Endothelial cell of umbilical vein (primary cell): ENCODE measurements at regions not wholly inside any gene's neighbourhood (a gene's known extent, or its start where the extent isn't known, plus 50 kb on each side); places are given as distances from the start of the nearest gene placed in this dataset.

Experiments used
- BruUV-seq: library from RNA; stranded (reverse); fragments of 400-500 nt; replicated peaks from 2 replicates; lab custom pipeline; 2021; lab: Mats Ljungman, UMichigan
- CTCF ChIA-PET: fragments of 300-600, 350-600 bp; sonication (Branson Sonifier 250); formaldehyde crosslinking; loops from one replicate; lab custom pipeline; 2021; ENCODE audit warnings: antibody characterized with exemption, inconsistent platforms; lab: Charles Lee
- POLR2A ChIA-PET: fragments of 300-600, 350-600 bp; sonication (Branson Sonifier 250); formaldehyde crosslinking; loops from one replicate; lab custom pipeline; 2021; ENCODE audit warnings: antibody characterized with exemption, inconsistent platforms; lab: Charles Lee
- DNase-seq: peaks from one replicate; pipeline ENCODE4 v3.0.0-alpha.2; 2011; ENCODE audit warnings: low read depth, low spot score
- FAIRE-seq: peaks from 2 replicates; lab custom pipeline; 2011; peaks lifted over from hg19 to GRCh38; lab: Jason Lieb, UNC
- H2AFZ ChIP-seq: 2 replicates; pipeline ENCODE4 v1.6.0; 2012; ENCODE audit warnings: low read depth, low read length, control low read depth, inconsistent platforms
- H3K27ac ChIP-seq: 2 replicates; pipeline ENCODE4 v1.5.1; 2011; ENCODE audit warnings: low read depth, mild to moderate bottlenecking, control low read depth, low read length, moderate library complexity; ENCODE audit not compliant: insufficient read depth
- H3K27me3 ChIP-seq, 2 experiments: 2 replicates each; pipeline versions ENCODE4 v1.6.0 to v1.6.1; 2011; ENCODE audit warnings: low read length in 2 of 2, mixed read lengths in 1 of 2; ENCODE audit not compliant: control insufficient read depth in 2 of 2, insufficient read depth in 2 of 2
- H3K36me3 ChIP-seq, 2 experiments: 2 replicates in 1 of 2; 3 replicates in 1 of 2; pipeline ENCODE4 v1.5.1; 2011; ENCODE audit warnings: low read length in 2 of 2, mild to moderate bottlenecking in 1 of 2, moderate library complexity in 1 of 2; ENCODE audit not compliant: control insufficient read depth in 2 of 2, insufficient read depth in 2 of 2; ENCODE audit errors: extremely low read depth in 1 of 2
- H3K4me1 ChIP-seq: 3 replicates; pipeline ENCODE4 v1.5.1; 2011; ENCODE audit warnings: mild to moderate bottlenecking, low read length; ENCODE audit not compliant: control insufficient read depth, insufficient read depth; ENCODE audit errors: extremely low read depth
- H3K4me2 ChIP-seq: 2 replicates; pipeline ENCODE4 v1.6.1; 2011; ENCODE audit warnings: low read length, control low read depth, mixed read lengths; ENCODE audit not compliant: insufficient read depth
- H3K4me3 ChIP-seq, 3 experiments: fragments of 200-600 bp in 1 of 3; sonication (generic), shearing (Covaris generic) in 1 of 3; replicated peaks in 1 of 3; 2 replicates each; pipeline ENCODE4 v1.5.1; 2011 to 2016; ENCODE audit warnings: control low read depth in 3 of 3, low read length in 3 of 3, mild to moderate bottlenecking in 2 of 3, inconsistent platforms in 1 of 3, low read depth in 1 of 3, moderate library complexity in 1 of 3; ENCODE audit not compliant: insufficient read depth in 1 of 3
- H3K79me2 ChIP-seq: 2 replicates; pipeline ENCODE4 v1.6.0; 2012; ENCODE audit warnings: low read length, inconsistent platforms; ENCODE audit not compliant: control insufficient read depth, insufficient read depth
- H3K9ac ChIP-seq: replicated peaks from 2 replicates; pipeline ENCODE3; 2011; ENCODE audit warnings: low read length, control low read depth; ENCODE audit not compliant: insufficient read depth; ENCODE audit errors: extremely low read depth
- H3K9me1 ChIP-seq: replicated peaks from 3 replicates; pipeline ENCODE4 v1.6.0; 2011; ENCODE audit warnings: mild to moderate bottlenecking, low read length; ENCODE audit not compliant: control insufficient read depth, insufficient read depth; ENCODE audit errors: extremely low read depth
- H3K9me3 ChIP-seq: replicated peaks from 2 replicates; pipeline ENCODE4 v1.5.1; 2012; ENCODE audit warnings: low read length, inconsistent platforms; ENCODE audit not compliant: control insufficient read depth, insufficient read depth
- H4K20me1 ChIP-seq: replicated peaks from 2 replicates; pipeline ENCODE3; 2011; ENCODE audit warnings: mild to moderate bottlenecking, low read length; ENCODE audit not compliant: control insufficient read depth, insufficient read depth; ENCODE audit errors: extremely low read depth
- EZH2 ChIP-seq: IDR thresholded peaks from 2 replicates; pipeline ENCODE4 v1.6.1; 2012; ENCODE audit warnings: borderline replicate concordance, low read depth, mild to moderate bottlenecking, moderate library complexity, low read length, inconsistent platforms; ENCODE audit not compliant: severe bottlenecking
- FOS ChIP-seq: IDR thresholded peaks from 2 replicates; pipeline ENCODE4 v1.6.1; 2011; ENCODE audit warnings: mild to moderate bottlenecking, low read length, moderate library complexity, borderline replicate concordance; ENCODE audit not compliant: insufficient read depth
- GATA2 ChIP-seq: IDR thresholded peaks from 2 replicates; pipeline ENCODE4 v1.7.0; 2011; ENCODE audit warnings: low read depth, mild to moderate bottlenecking, moderate library complexity, mixed read lengths, low read length; ENCODE audit not compliant: insufficient read length, insufficient read depth
- JUN ChIP-seq: IDR thresholded peaks from 2 replicates; pipeline ENCODE4 v1.6.1; 2011; ENCODE audit warnings: borderline replicate concordance, low read depth; ENCODE audit not compliant: insufficient read length, insufficient read depth
- MYC ChIP-seq: IDR thresholded peaks from one replicate; pipeline ENCODE4 v1.6.1; 2011; ENCODE audit warnings: mild to moderate bottlenecking, low read depth, low read length
- POLR2A ChIP-seq: IDR thresholded peaks from 2 replicates; pipeline ENCODE4 v1.6.1; 2012; ENCODE audit warnings: low read depth, mild to moderate bottlenecking, control low read depth, low read length
- dilution Hi-C: fragments of 300-500 bp; cut with MboI; formaldehyde crosslinking; loops from one replicate; pipeline ENCODE4 v1.15.0; 2019; ENCODE audit warnings: low sequenced_read_pairs; ENCODE audit not compliant: extremely low pct_ligation_motif_present
- intact Hi-C: fragments of 100-400 bp; cut with micrococcal nuclease; formaldehyde crosslinking; loops from one replicate; pipeline ENCODE4 v1.10.0; 2022
- TF ChIP-seq, protein P1 (sequence below): IDR thresholded peaks from 2 replicates; pipeline ENCODE4 v1.6.1; 2011; ENCODE audit not compliant: insufficient read depth, insufficient read length
- TF ChIP-seq, protein P2 (sequence below), 2 donors: IDR thresholded peaks; 1 replicate in 1 of 2; 2 replicates in 1 of 2; pipeline ENCODE4 v1.5.1; 2011; ENCODE audit warnings: low read length in 2 of 2, mild to moderate bottlenecking in 2 of 2, moderate library complexity in 2 of 2, control low read depth in 1 of 2, inconsistent platforms in 1 of 2, low read depth in 1 of 2; ENCODE audit not compliant: insufficient read depth in 1 of 2; ENCODE audit errors: extremely low read depth in 1 of 2

DNA sequence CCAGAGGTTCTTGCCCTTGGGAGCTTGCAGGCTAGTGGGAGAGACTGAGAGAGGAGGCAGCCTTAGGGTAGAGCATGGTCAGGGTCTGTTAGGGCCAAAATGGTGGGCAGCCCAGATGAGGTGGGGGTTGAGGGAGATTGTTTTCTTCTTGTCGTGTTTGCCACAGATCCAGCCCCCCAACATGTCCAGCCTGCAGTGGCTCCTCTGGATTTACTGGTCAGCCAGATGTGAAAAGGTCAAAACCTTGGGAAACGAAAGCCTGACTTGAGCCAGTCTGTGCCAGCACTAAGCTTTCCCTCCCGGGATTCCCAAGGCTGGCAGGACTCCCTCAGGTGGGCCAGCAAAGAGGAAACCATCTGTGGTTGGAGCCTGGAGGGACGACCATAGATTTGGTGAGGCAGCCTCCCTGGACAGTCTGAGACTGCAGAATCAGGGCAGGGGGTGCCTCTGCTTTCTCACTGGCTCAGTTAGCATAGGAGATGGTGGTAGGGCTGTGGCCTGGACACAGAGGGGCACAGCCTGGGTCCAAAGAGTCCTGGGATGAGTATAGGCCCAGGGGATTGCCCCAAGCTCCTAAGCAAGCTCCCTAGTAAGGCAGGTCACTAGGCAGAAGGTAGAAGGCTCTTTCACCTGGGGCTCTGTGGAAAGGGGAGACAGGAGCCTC lies 51.2 kb upstream of the PRR23C start:
- no peaks in the 10 kb centered on the region for H3K36me3 ChIP-seq
- BruUV-seq: no TSS peak
- H3K27ac ChIP-seq: no peak overlapping the region
- no peaks in the 10 kb centered on the region for H4K20me1 ChIP-seq
- H2AFZ ChIP-seq: no peak overlapping the region
- no peaks in the 10 kb centered on the region for H3K4me1 ChIP-seq
- no peaks in the 10 kb centered on the region for H3K27me3 ChIP-seq
- H3K9me1 ChIP-seq: no peaks in the 10 kb centered on the region
- no peak overlapping the region for H3K4me2 ChIP-seq
- H3K79me2 ChIP-seq: no peaks in the 10 kb centered on the region
- dilution Hi-C loops: no loop called here
- intact Hi-C loops: no loop called here
- ChIA-PET POLR2A (no interaction called here), CTCF (interaction anchor here (4.1 kb wide), 1 partner anchor 16 kb away, joined by 21 read pairs; no protein-coding TSS in a partner anchor)
- H3K9me3 ChIP-seq: no peaks in the 10 kb centered on the region
- no peak for TF ChIP-seq GATA2
- no peak for TF ChIP-seq MYC
- TF ChIP-seq, protein P1, sequence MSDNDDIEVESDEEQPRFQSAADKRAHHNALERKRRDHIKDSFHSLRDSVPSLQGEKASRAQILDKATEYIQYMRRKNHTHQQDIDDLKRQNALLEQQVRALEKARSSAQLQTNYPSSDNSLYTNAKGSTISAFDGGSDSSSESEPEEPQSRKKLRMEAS: no peak
- TF ChIP-seq EZH2: no peak
- no peak for TF ChIP-seq POLR2A
- TF ChIP-seq JUN: no peak
- TF ChIP-seq FOS: no peak
- TF ChIP-seq, protein P2, sequence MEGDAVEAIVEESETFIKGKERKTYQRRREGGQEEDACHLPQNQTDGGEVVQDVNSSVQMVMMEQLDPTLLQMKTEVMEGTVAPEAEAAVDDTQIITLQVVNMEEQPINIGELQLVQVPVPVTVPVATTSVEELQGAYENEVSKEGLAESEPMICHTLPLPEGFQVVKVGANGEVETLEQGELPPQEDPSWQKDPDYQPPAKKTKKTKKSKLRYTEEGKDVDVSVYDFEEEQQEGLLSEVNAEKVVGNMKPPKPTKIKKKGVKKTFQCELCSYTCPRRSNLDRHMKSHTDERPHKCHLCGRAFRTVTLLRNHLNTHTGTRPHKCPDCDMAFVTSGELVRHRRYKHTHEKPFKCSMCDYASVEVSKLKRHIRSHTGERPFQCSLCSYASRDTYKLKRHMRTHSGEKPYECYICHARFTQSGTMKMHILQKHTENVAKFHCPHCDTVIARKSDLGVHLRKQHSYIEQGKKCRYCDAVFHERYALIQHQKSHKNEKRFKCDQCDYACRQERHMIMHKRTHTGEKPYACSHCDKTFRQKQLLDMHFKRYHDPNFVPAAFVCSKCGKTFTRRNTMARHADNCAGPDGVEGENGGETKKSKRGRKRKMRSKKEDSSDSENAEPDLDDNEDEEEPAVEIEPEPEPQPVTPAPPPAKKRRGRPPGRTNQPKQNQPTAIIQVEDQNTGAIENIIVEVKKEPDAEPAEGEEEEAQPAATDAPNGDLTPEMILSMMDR (IDR thresholded peaks at IDR 0.05; ENCODE audit: extremely low read depth in 1 of 2, insufficient read depth in 1 of 2, low read depth in 1 of 2, low read length in 2 of 2): no peak
- H3K9ac ChIP-seq: no peak overlapping the region
- H3K4me3 ChIP-seq: no peak overlapping the region
- no peak for FAIRE-seq
- no peak for DNase-seq
